ENCODE measurements at regions not wholly inside any gene's neighbourhood (a gene's known extent, or its start where the extent isn't known, plus 50 kb on each side); places are given as distances from the start of the nearest gene placed in this dataset.
"Not testable (repeated sequence)": the region's sequence is repeated elsewhere in the genome, so short reads cannot be mapped to it uniquely, and the experiment has no call there.

DNA sequence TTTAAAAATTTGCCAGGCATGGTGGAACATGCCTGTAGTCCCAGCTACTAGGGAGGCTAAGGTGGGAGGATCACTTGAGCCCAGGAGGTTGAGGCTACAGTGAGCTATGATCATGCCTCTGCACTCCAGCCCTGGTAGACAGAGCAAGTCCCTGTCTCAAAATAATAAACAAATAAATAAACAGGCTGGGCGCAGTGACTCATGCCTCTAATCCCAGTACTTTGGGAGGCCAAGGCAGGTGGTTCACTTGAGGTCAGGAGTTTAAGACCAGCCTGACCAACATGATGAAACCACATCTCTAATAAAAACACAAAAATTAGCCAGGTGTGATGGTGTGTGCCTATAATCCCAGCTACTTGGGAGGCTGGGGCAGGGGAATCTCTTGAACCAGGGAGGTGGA lies 183.0 kb downstream of the SKIDA1 start:
- H3K4me1 ChIP-seq (ENCODE audit: control insufficient read depth in 2 of 2, insufficient read depth in 2 of 2, low read length in 2 of 2); H3K9me3 Mint-ChIP-seq; CTCF ChIA-PET; H3K4me3 Mint-ChIP-seq; POLR2A ChIA-PET; ATAC-seq; H3K36me3 Mint-ChIP-seq; intact Hi-C loops (cut with micrococcal nuclease); H3K4me1 Mint-ChIP-seq; H3K27me3 ChIP-seq (ENCODE audit: control insufficient read depth in 2 of 2, insufficient read depth in 2 of 2, low read length in 2 of 2); H3K27ac ChIP-seq (ENCODE audit: low read depth, low read length); H3K9me3 ChIP-seq (ENCODE audit: control insufficient read depth in 2 of 3, low read length in 3 of 3); DNase-seq; H3K36me3 ChIP-seq (ENCODE audit: control insufficient read depth in 2 of 3, insufficient read depth in 3 of 3, low read length in 3 of 3); H3K4me3 ChIP-seq (ENCODE audit: low read length); H3K27ac Mint-ChIP-seq: not testable (repeated sequence)
- H3K27me3 Mint-ChIP-seq: peaks cover 0 to 11% (median 4%) of the 10 kb centered on the region in 5 donors

GRCh38 chr10:21340331-21340730 lies 185.2 kb downstream of the SKIDA1 start:
- peaks cover 0 to 14% (median 4%) of the 10 kb centered on the region in 5 donors for H3K27me3 Mint-ChIP-seq
- DNase-seq: no peak
- Histone ChIP-seq H3K9me3 (ENCODE audit: control insufficient read depth in 2 of 3, low read length in 3 of 3) (no peaks in the 10 kb centered on the region), H3K27ac (ENCODE audit: low read depth, low read length) (no peak overlapping the region), H3K4me1 (ENCODE audit: control insufficient read depth in 2 of 2, insufficient read depth in 2 of 2, low read length in 2 of 2) (no peaks in the 10 kb centered on the region), H3K27me3 (ENCODE audit: control insufficient read depth in 2 of 2, insufficient read depth in 2 of 2, low read length in 2 of 2) (no peaks in the 10 kb centered on the region), H3K4me3 (ENCODE audit: low read length) (no peak overlapping the region), H3K36me3 (ENCODE audit: control insufficient read depth in 2 of 3, insufficient read depth in 3 of 3, low read length in 3 of 3) (no peaks in the 10 kb centered on the region)
- no peak overlapping the region for H3K4me3 Mint-ChIP-seq
- intact Hi-C loops (cut with micrococcal nuclease): no loop called here
- H3K9me3 Mint-ChIP-seq: peaks cover 0 to 7% (median 0%) of the 10 kb centered on the region in 11 donors
- ChIA-PET POLR2A (no interaction called here), CTCF (no interaction called here)
- H3K4me1 Mint-ChIP-seq: peaks cover 0 to 2% (median 0%) of the 10 kb centered on the region in 7 donors
- no peak for ATAC-seq
- H3K36me3 Mint-ChIP-seq: no peaks in the 10 kb centered on the region
- H3K27ac Mint-ChIP-seq: no peak overlapping the region

GRCh38 chr10:21337171-21337792 lies 188.2 kb downstream of the SKIDA1 start:
- no peaks in the 10 kb centered on the region for H3K36me3 Mint-ChIP-seq
- no peak overlapping the region for H3K4me3 Mint-ChIP-seq
- H3K36me3 ChIP-seq (ENCODE audit: control insufficient read depth in 2 of 3, insufficient read depth in 3 of 3, low read length in 3 of 3): no peaks in the 10 kb centered on the region
- intact Hi-C loops (cut with micrococcal nuclease): no loop called here
- H3K4me3 ChIP-seq (ENCODE audit: low read length): no peak overlapping the region
- H3K4me1 Mint-ChIP-seq: peaks cover 0 to 2% (median 0%) of the 10 kb centered on the region in 7 donors
- no peaks in the 10 kb centered on the region for H3K27me3 ChIP-seq (ENCODE audit: control insufficient read depth in 2 of 2, insufficient read depth in 2 of 2, low read length in 2 of 2)
- H3K27me3 Mint-ChIP-seq: peaks cover 0 to 17% (median 4%) of the 10 kb centered on the region in 5 donors
- H3K27ac ChIP-seq (ENCODE audit: low read depth, low read length): no peak overlapping the region
- ChIA-PET POLR2A (no interaction called here), CTCF (no interaction called here)
- H3K9me3 Mint-ChIP-seq: peaks cover 0 to 8% (median 0%) of the 10 kb centered on the region in 11 donors
- no peaks in the 10 kb centered on the region for H3K9me3 ChIP-seq (ENCODE audit: control insufficient read depth in 2 of 3, low read length in 3 of 3)
- no peak for ATAC-seq
- no peak for DNase-seq
- no peaks in the 10 kb centered on the region for H3K4me1 ChIP-seq (ENCODE audit: control insufficient read depth in 2 of 2, insufficient read depth in 2 of 2, low read length in 2 of 2)
- H3K27ac Mint-ChIP-seq: no peak overlapping the region

- Histone ChIP-seq H3K4me1 (ENCODE audit: control insufficient read depth in 2 of 2, insufficient read depth in 2 of 2, low read length in 2 of 2) (no peaks in the 10 kb centered on the region), H3K4me3 (ENCODE audit: low read length) (no peak overlapping the region), H3K9me3 (ENCODE audit: control insufficient read depth in 2 of 3, low read length in 3 of 3) (no peaks in the 10 kb centered on the region), H3K27me3 (ENCODE audit: control insufficient read depth in 2 of 2, insufficient read depth in 2 of 2, low read length in 2 of 2) (no peaks in the 10 kb centered on the region), H3K36me3 (ENCODE audit: control insufficient read depth in 2 of 3, insufficient read depth in 3 of 3, low read length in 3 of 3) (no peaks in the 10 kb centered on the region), H3K27ac (ENCODE audit: low read depth, low read length) (no peak overlapping the region)
- Mint-ChIP-seq H3K4me3 (no peak overlapping the region), H3K27ac (no peak overlapping the region), H3K4me1 (peaks cover 0 to 2% (median 0%) of the 10 kb centered on the region in 7 donors), H3K27me3 (peaks cover 0 to 17% (median 4%) of the 10 kb centered on the region in 5 donors), H3K9me3 (peaks cover 0 to 8% (median 0%) of the 10 kb centered on the region in 11 donors), H3K36me3 (no peaks in the 10 kb centered on the region)
- DNase-seq (no peak), ATAC-seq (no peak)
- ChIA-PET CTCF (no interaction called here), POLR2A (interaction anchor here (0.6 kb wide), 1 partner anchor 461 kb away, joined by 3 read pairs; no protein-coding TSS in a partner anchor)
- intact Hi-C loops (cut with micrococcal nuclease): no loop called here
Measured at GRCh38 chr10:21336476-21337170, 188.9 kb downstream of the SKIDA1 start.

DNA sequence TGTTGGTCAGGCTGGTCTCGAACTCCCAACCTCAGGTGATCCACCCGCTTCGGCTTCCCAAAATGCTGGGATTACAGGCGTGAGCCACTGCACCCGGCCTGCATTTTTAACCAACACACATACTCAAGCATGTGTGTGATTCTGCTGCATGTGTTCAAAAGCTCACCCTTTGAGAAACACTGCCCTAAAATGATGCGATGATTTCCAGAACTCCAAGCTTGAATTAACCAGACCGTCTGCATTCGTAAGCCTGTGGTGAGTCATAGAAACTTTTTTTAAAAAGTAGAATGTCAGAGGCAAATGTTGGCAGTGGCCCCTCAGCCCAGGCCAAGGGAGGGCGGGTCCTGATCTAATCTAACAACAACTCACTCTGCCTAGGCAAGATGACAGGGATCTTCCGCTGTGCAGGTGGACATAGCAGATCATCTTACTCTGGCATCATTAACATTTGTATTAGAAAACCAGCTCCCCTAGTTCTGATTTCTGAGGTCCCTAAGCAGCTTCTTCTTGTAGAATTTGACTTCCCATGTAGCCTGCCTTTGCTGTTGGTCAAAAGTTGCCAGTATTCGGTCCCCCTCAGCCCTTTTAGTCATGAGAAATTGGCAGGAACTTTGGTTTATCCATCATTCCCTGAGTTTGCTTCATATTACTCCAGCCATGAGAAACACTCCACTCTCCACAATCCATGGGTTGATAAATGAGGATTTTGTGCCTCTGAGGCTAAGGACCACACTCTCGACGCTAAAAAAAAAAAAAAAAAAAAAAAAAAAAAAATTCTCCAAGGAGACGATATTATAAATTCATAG lies 190.4 kb downstream of the SKIDA1 start:
- no peak for ATAC-seq
- DNase-seq: no peak
- Mint-ChIP-seq H3K4me1 (no peaks in the 10 kb centered on the region), H3K4me3 (no peak overlapping the region), H3K9me3 (peaks cover 0 to 8% (median 0%) of the 10 kb centered on the region in 11 donors), H3K36me3 (no peaks in the 10 kb centered on the region), H3K27ac (no peak overlapping the region), H3K27me3 (peaks cover 0 to 14% (median 4%) of the 10 kb centered on the region in 5 donors)
- no peaks in the 10 kb centered on the region for H3K9me3 ChIP-seq (ENCODE audit: control insufficient read depth in 2 of 3, low read length in 3 of 3)
- no peaks in the 10 kb centered on the region for H3K36me3 ChIP-seq (ENCODE audit: control insufficient read depth in 2 of 3, insufficient read depth in 3 of 3, low read length in 3 of 3)
- H3K27me3 ChIP-seq (ENCODE audit: control insufficient read depth in 2 of 2, insufficient read depth in 2 of 2, low read length in 2 of 2): no peaks in the 10 kb centered on the region
- no peak overlapping the region for H3K27ac ChIP-seq (ENCODE audit: low read depth, low read length)
- CTCF ChIA-PET: no interaction called here
- H3K4me1 ChIP-seq (ENCODE audit: control insufficient read depth in 2 of 2, insufficient read depth in 2 of 2, low read length in 2 of 2): no peaks in the 10 kb centered on the region
- intact Hi-C loops (cut with micrococcal nuclease): no loop called here
- no peak overlapping the region for H3K4me3 ChIP-seq (ENCODE audit: low read length)
- POLR2A ChIA-PET: no interaction called here

DNA sequence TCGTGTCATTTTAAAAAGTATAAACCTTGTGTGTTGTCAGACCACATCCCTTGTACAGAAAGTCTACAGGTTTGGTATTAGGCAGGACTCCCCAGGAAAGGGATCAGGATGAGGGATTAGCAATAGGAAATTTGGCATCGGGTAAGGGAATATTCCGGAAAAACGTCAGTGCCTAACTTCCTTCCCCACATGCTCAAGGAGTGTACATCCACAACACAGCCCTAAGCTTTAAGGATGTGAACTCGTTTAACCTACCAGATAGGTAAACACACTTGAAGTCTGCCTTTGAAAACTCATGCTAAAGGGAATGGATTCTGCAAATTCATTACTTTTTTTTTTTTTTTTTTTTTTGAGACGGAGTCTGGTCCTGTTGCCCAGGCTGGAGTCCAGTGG lies 194.9 kb downstream of the SKIDA1 start:
- Histone ChIP-seq H3K27me3 (ENCODE audit: control insufficient read depth in 2 of 2, insufficient read depth in 2 of 2, low read length in 2 of 2) (no peaks in the 10 kb centered on the region), H3K27ac (ENCODE audit: low read depth, low read length) (no peak overlapping the region), H3K9me3 (ENCODE audit: control insufficient read depth in 2 of 3, low read length in 3 of 3) (no peaks in the 10 kb centered on the region), H3K4me1 (ENCODE audit: control insufficient read depth in 2 of 2, insufficient read depth in 2 of 2, low read length in 2 of 2) (no peaks in the 10 kb centered on the region), H3K4me3 (ENCODE audit: low read length) (no peak overlapping the region), H3K36me3 (ENCODE audit: control insufficient read depth in 2 of 3, insufficient read depth in 3 of 3, low read length in 3 of 3) (no peaks in the 10 kb centered on the region)
- CTCF ChIA-PET: no interaction called here
- POLR2A ChIA-PET: no interaction called here
- Mint-ChIP-seq H3K9me3 (peaks cover 0 to 3% (median 0%) of the 10 kb centered on the region in 11 donors), H3K36me3 (no peaks in the 10 kb centered on the region), H3K4me1 (peaks cover 0 to 3% (median 0%) of the 10 kb centered on the region in 7 donors), H3K27ac (no peak overlapping the region), H3K4me3 (no peak overlapping the region), H3K27me3 (peaks cover 0 to 11% (median 0%) of the 10 kb centered on the region in 5 donors)
- intact Hi-C loops (cut with micrococcal nuclease): no loop called here
- ATAC-seq: no peak
- DNase-seq: no peak
